H1 (cell line): ENCODE measurements at regions not wholly inside any gene's neighbourhood (a gene's known extent, or its start where the extent isn't known, plus 50 kb on each side); places are given as distances from the start of the nearest gene placed in this dataset.

ENCODE experiments used
- CTCF ChIA-PET: fragments of 300-600 bp; sonication (Branson Sonifier 250); formaldehyde crosslinking; loops from one replicate; lab custom pipeline; 2021; ENCODE audit not compliant: partially characterized antibody; lab: Charles Lee
- POLR2A ChIA-PET: fragments of 300-600 bp; sonication (Branson Sonifier 250); formaldehyde crosslinking; loops from one replicate; lab custom pipeline; 2021; ENCODE audit warnings: inconsistent platforms; ENCODE audit not compliant: partially characterized antibody; lab: Charles Lee
- DNase-seq, 2 experiments: peaks; one replicate each; pipeline versions ENCODE4 v3.0.0 to v3.0.0-alpha.2; 2010 to 2022; ENCODE audit warnings: low spot score in 2 of 2, low read depth in 1 of 2, mixed read lengths in 1 of 2
- FAIRE-seq: peaks from 2 replicates; lab custom pipeline; 2011; peaks lifted over from hg19 to GRCh38; lab: Jason Lieb, UNC
- H2AFZ ChIP-seq: 2 replicates; pipeline ENCODE4 v1.8.1; 2012; ENCODE audit warnings: low read length, inconsistent platforms
- H2AK5ac ChIP-seq: 2 replicates; pipeline ENCODE4 v1.6.1; 2013; ENCODE audit warnings: low read depth, low read length
- H2BK120ac ChIP-seq: replicated peaks from 2 replicates; pipeline ENCODE3; 2013; ENCODE audit warnings: low read depth, low read length, inconsistent platforms
- H2BK12ac ChIP-seq: 2 replicates; pipeline ENCODE4 v1.6.1; 2013; ENCODE audit warnings: low read depth, low read length
- H2BK15ac ChIP-seq: 2 replicates; pipeline ENCODE4 v1.6.1; 2013; ENCODE audit warnings: low read length
- H2BK20ac ChIP-seq: 2 replicates; pipeline ENCODE4 v1.6.1; 2013; ENCODE audit warnings: low read length
- H2BK5ac ChIP-seq: 2 replicates; pipeline ENCODE4 v1.6.1; 2013; ENCODE audit warnings: low read depth, low read length
- H3K14ac ChIP-seq: 2 replicates; pipeline ENCODE4 v1.6.1; 2013; ENCODE audit warnings: inconsistent platforms; ENCODE audit not compliant: insufficient read length
- H3K18ac ChIP-seq: 2 replicates; pipeline ENCODE4 v1.6.1; 2013; ENCODE audit warnings: low read length; ENCODE audit errors: extremely low read depth
- H3K23ac ChIP-seq: 2 replicates; pipeline ENCODE4 v1.6.1; 2013; ENCODE audit warnings: inconsistent platforms; ENCODE audit not compliant: insufficient read length
- H3K23me2 ChIP-seq: 2 replicates; pipeline ENCODE4 v1.6.1; 2013; ENCODE audit warnings: low read depth, low read length
- H3K27ac ChIP-seq: 2 replicates; pipeline ENCODE4 v1.6.1; 2011; ENCODE audit warnings: low read depth, low read length, inconsistent platforms
- H3K27me3 ChIP-seq, 4 experiments: replicated peaks in 1 of 4; 1 replicate in 1 of 4; 2 replicates in 3 of 4; pipeline versions ENCODE4 v1.6.1 to v1.8.1; 2011 to 2013; ENCODE audit warnings: low read length in 3 of 4, mild to moderate bottlenecking in 3 of 4, inconsistent platforms in 2 of 4, mixed read lengths in 2 of 4, moderate library complexity in 1 of 4; ENCODE audit not compliant: control insufficient read depth in 3 of 4, insufficient read depth in 3 of 4; ENCODE audit errors: extremely low read depth in 1 of 4
- H3K36me3 ChIP-seq, 4 experiments: 2 replicates each; pipeline versions ENCODE4 v1.6.1 to v1.8.1; 2011 to 2013; ENCODE audit warnings: mild to moderate bottlenecking in 4 of 4, low read length in 3 of 4, moderate library complexity in 2 of 4, control low read depth in 1 of 4, inconsistent platforms in 1 of 4; ENCODE audit not compliant: insufficient read depth in 4 of 4, control insufficient read depth in 2 of 4
- H3K4ac ChIP-seq: replicated peaks from 2 replicates; pipeline ENCODE3; 2013; ENCODE audit warnings: low read length, low read depth, mixed read lengths, inconsistent platforms; ENCODE audit not compliant: insufficient read length
- H3K4me1 ChIP-seq, 4 experiments: replicated peaks in 1 of 4; 1 replicate in 1 of 4; 2 replicates in 3 of 4; pipeline versions ENCODE4 v1.6.1 to v1.8.1; 2011 to 2013; ENCODE audit warnings: low read length in 3 of 4, inconsistent platforms in 2 of 4, mixed read lengths in 1 of 4; ENCODE audit not compliant: insufficient read depth in 4 of 4, control insufficient read depth in 3 of 4
- H3K4me2 ChIP-seq, 2 experiments: 2 replicates each; pipeline versions ENCODE4 v1.6.1 to v1.8.1; 2011 to 2013; ENCODE audit warnings: low read depth in 2 of 2, low read length in 2 of 2, control low read depth in 1 of 2, inconsistent platforms in 1 of 2, mild to moderate bottlenecking in 1 of 2; ENCODE audit not compliant: insufficient read depth in 1 of 2
- H3K4me3 ChIP-seq, 4 experiments: fragments of 200-600, 300-600 bp in 1 of 4; sonication (generic), shearing (Covaris generic), sonication (Bioruptor Twin) in 1 of 4; 2 replicates each; pipeline versions ENCODE4 v1.5.1 to v1.8.1; 2011 to 2016; ENCODE audit warnings: low read length in 4 of 4, low read depth in 3 of 4, control low read depth in 2 of 4, inconsistent platforms in 2 of 4, mild to moderate bottlenecking in 2 of 4, mixed read lengths in 1 of 4, moderate library complexity in 1 of 4; ENCODE audit not compliant: insufficient read depth in 2 of 4; ENCODE audit errors: extremely low read depth in 1 of 4
- H3K56ac ChIP-seq: replicated peaks from 2 replicates; pipeline ENCODE3; 2013; ENCODE audit warnings: low read depth, mild to moderate bottlenecking, mixed read lengths, low read length, inconsistent platforms; ENCODE audit not compliant: insufficient read length
- H3K79me1 ChIP-seq: 2 replicates; pipeline ENCODE4 v1.6.1; 2013; ENCODE audit warnings: low read depth, low read length, control low read depth
- H3K79me2 ChIP-seq, 2 experiments: 2 replicates each; pipeline versions ENCODE4 v1.6.1 to v1.8.1; 2012 to 2013; ENCODE audit warnings: low read length in 2 of 2, mild to moderate bottlenecking in 2 of 2, inconsistent platforms in 1 of 2; ENCODE audit not compliant: insufficient read depth in 2 of 2, control insufficient read depth in 1 of 2
- H3K9ac ChIP-seq, 4 experiments: replicated peaks in 1 of 4; 1 replicate in 1 of 4; 2 replicates in 3 of 4; pipeline versions ENCODE4 v1.6.1 to v1.8.1; 2011 to 2013; ENCODE audit warnings: low read depth in 3 of 4, low read length in 3 of 4, control low read depth in 2 of 4, mild to moderate bottlenecking in 2 of 4, moderate library complexity in 2 of 4, inconsistent platforms in 1 of 4; ENCODE audit errors: extremely low read depth in 1 of 4
- H3K9me3 ChIP-seq, 2 experiments: 2 replicates each; pipeline versions ENCODE4 v1.6.1 to v1.8.1; 2012 to 2013; ENCODE audit warnings: mild to moderate bottlenecking in 2 of 2, moderate library complexity in 2 of 2, control low read depth in 1 of 2, inconsistent platforms in 1 of 2, low read depth in 1 of 2, low read length in 1 of 2, mixed read lengths in 1 of 2; ENCODE audit not compliant: insufficient read depth in 2 of 2
- H4K20me1 ChIP-seq, 2 experiments: replicated peaks in 1 of 2; 2 replicates each; pipeline versions ENCODE3 to v1.8.1; 2011 to 2013; ENCODE audit warnings: inconsistent platforms in 2 of 2, low read length in 2 of 2, mild to moderate bottlenecking in 1 of 2; ENCODE audit not compliant: insufficient read depth in 2 of 2, control insufficient read depth in 1 of 2
- H4K5ac ChIP-seq: 2 replicates; pipeline ENCODE4 v1.6.1; 2013; ENCODE audit warnings: low read length, low read depth, mixed read lengths, inconsistent platforms; ENCODE audit not compliant: insufficient read length
- H4K8ac ChIP-seq: 2 replicates; pipeline ENCODE4 v1.8.0; 2013; ENCODE audit warnings: mild to moderate bottlenecking, moderate library complexity, low read length, inconsistent platforms; ENCODE audit not compliant: insufficient read depth; ENCODE audit errors: extremely low read depth
- H4K91ac ChIP-seq: replicated peaks from 2 replicates; pipeline ENCODE3; 2013; ENCODE audit warnings: low read length, mixed read lengths, inconsistent platforms; ENCODE audit not compliant: insufficient read length
- CBX8 ChIP-seq: fragments of 300-800, 300-1000 bp; sonication (generic); IDR thresholded peaks from 2 replicates; pipeline ENCODE4 v1.7.1; 2016; ENCODE audit warnings: low read depth, low read length, borderline replicate concordance
- EP300 ChIP-seq, 2 experiments: IDR thresholded peaks; 1 replicate in 1 of 2; 2 replicates in 1 of 2; pipeline ENCODE4 v1.6.1; 2011 to 2012; ENCODE audit warnings: low read depth in 2 of 2, low read length in 2 of 2, mild to moderate bottlenecking in 2 of 2, borderline replicate concordance in 1 of 2, inconsistent platforms in 1 of 2, moderate library complexity in 1 of 2
- FOSL1 ChIP-seq: IDR thresholded peaks from 2 replicates; pipeline ENCODE4 v1.6.1; 2011; ENCODE audit warnings: mild to moderate bottlenecking, low read depth, low read length, moderate library complexity; ENCODE audit not compliant: insufficient read depth
- KDM4A ChIP-seq: IDR thresholded peaks from one replicate; pipeline ENCODE4 v1.7.1; 2012; ENCODE audit warnings: low read depth, mild to moderate bottlenecking, moderate library complexity, low read length, inconsistent platforms; ENCODE audit not compliant: severe bottlenecking
- NRF1 ChIP-seq: IDR thresholded peaks from 2 replicates; pipeline ENCODE4 v1.6.1; 2011; ENCODE audit warnings: mild to moderate bottlenecking, low read depth, low read length, improper control_type of control experiment
- RAD21 ChIP-seq, 2 experiments: IDR thresholded peaks in 1 of 2; conservative IDR thresholded peaks in 1 of 2; 2 replicates each; pipeline ENCODE4 v1.6.1; 2011; ENCODE audit warnings: low read depth in 2 of 2, low read length in 2 of 2, improper control_type of control experiment in 1 of 2, inconsistent platforms in 1 of 2, mild to moderate bottlenecking in 1 of 2, moderate library complexity in 1 of 2
- RFX5 ChIP-seq: IDR thresholded peaks from 2 replicates; pipeline ENCODE4 v1.6.1; 2011; ENCODE audit warnings: low read depth, low read length, improper control_type of control experiment, borderline replicate concordance
- SP4 ChIP-seq: IDR thresholded peaks from 2 replicates; pipeline ENCODE4 v1.6.1; 2012; ENCODE audit warnings: low read length, inconsistent platforms
- SUZ12 ChIP-seq: fragments of 200-600 bp; sonication (generic); IDR thresholded peaks from 2 replicates; pipeline ENCODE4 v1.6.1; 2012; ENCODE audit warnings: mild to moderate bottlenecking, inconsistent platforms, low read length, moderate library complexity, mixed read lengths
- TAF1 ChIP-seq: IDR thresholded peaks from 2 replicates; pipeline ENCODE4 v1.6.1; 2011; ENCODE audit warnings: mild to moderate bottlenecking, low read depth, low read length
- TCF12 ChIP-seq: IDR thresholded peaks from 2 replicates; pipeline ENCODE4 v1.6.1; 2011; ENCODE audit warnings: low read depth, mild to moderate bottlenecking, low read length
- WGBS, 2 experiments: shearing (Covaris generic) in 1 of 2; methylation state at CpG; one replicate each; pipeline versions ENCODE4 v1.1.6 to v1.1.7; 2013 to 2015; ENCODE audit warnings: low lambda C conversion rate in 2 of 2, mixed read lengths in 2 of 2, inconsistent platforms in 1 of 2, low coverage in 1 of 2, missing lambda C conversion rate in 1 of 2; ENCODE audit not compliant: insufficient replicate concordance in 2 of 2, insufficient coverage in 1 of 2, insufficient read length in 1 of 2; ENCODE audit errors: extremely low coverage in 1 of 2, missing lambda C conversion rate in 1 of 2; 5-methylcytosine and 5-hydroxymethylcytosine counted together
- TF ChIP-seq, protein P1 (sequence below): IDR thresholded peaks from 2 replicates; pipeline ENCODE4 v1.6.1; 2012; ENCODE audit warnings: low read length, inconsistent platforms
- TF ChIP-seq, protein P2 (sequence below): IDR thresholded peaks from 2 replicates; pipeline ENCODE4 v1.6.1; 2012; ENCODE audit warnings: inconsistent platforms

- Histone ChIP-seq H3K79me2 (no peaks in the 10 kb centered on the region), H3K36me3 (no peaks in the 10 kb centered on the region), H3K14ac (no peak overlapping the region), H3K4me1 (no peaks in the 10 kb centered on the region), H2BK20ac (no peak overlapping the region), H3K56ac (no peak overlapping the region), H4K20me1 (no peaks in the 10 kb centered on the region), H3K27ac (no peak overlapping the region), H4K8ac (no peak overlapping the region), H4K5ac (no peak overlapping the region), H4K91ac (no peak overlapping the region), H3K23ac (no peak overlapping the region), H2BK5ac (no peak overlapping the region), H3K27me3 (no peaks in the 10 kb centered on the region), H3K4me3 (no peak overlapping the region), H2BK15ac (no peak overlapping the region), H3K9me3 (peaks cover 7 to 10% of the 10 kb centered on the region in 2 experiments; a peak in 1 of 4 replicates), H2AFZ (no peak overlapping the region), H3K4ac (no peak overlapping the region), H3K23me2 (no peaks in the 10 kb centered on the region), H3K79me1 (no peaks in the 10 kb centered on the region), H3K4me2 (no peak overlapping the region), H2BK120ac (no peak overlapping the region), H2BK12ac (no peak overlapping the region), H3K9ac (no peak overlapping the region), H2AK5ac (no peak overlapping the region), H3K18ac (no peak overlapping the region)
- POLR2A ChIA-PET = no interaction called here
- DNase-seq = no peak
- FAIRE-seq = no peak
- CTCF ChIA-PET = no interaction called here
- WGBS, 2 experiments = 95% methylated on average over 2 of the region's 2 CpGs; no CpG with 5 or more reads in 1 of the 2 experiments
- TF ChIP-seq SUZ12 (no peak), EP300 (IDR thresholded peaks at IDR 0.05; ENCODE audit: borderline replicate concordance in 1 of 2, low read depth in 2 of 2, low read length in 2 of 2) (no peak), FOSL1 (no peak), TAF1 (no peak), TCF12 (no peak), SP4 (no peak), CBX8 (no peak), RFX5 (no peak), KDM4A (no peak), RAD21 (IDR thresholded peaks at IDR 0.05 in 1 of 2, conservative IDR thresholded peaks at IDR 0.05 in 1 of 2; ENCODE audit: low read depth in 2 of 2, low read length in 2 of 2) (no peak), NRF1 (no peak)
- TF ChIP-seq, protein P1, sequence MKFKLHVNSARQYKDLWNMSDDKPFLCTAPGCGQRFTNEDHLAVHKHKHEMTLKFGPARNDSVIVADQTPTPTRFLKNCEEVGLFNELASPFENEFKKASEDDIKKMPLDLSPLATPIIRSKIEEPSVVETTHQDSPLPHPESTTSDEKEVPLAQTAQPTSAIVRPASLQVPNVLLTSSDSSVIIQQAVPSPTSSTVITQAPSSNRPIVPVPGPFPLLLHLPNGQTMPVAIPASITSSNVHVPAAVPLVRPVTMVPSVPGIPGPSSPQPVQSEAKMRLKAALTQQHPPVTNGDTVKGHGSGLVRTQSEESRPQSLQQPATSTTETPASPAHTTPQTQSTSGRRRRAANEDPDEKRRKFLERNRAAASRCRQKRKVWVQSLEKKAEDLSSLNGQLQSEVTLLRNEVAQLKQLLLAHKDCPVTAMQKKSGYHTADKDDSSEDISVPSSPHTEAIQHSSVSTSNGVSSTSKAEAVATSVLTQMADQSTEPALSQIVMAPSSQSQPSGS = no peak
- TF ChIP-seq, protein P2, sequence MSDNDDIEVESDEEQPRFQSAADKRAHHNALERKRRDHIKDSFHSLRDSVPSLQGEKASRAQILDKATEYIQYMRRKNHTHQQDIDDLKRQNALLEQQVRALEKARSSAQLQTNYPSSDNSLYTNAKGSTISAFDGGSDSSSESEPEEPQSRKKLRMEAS = no peak
Measured at GRCh38 chr16:48949636-48950035, 332.0 kb downstream of the CBLN1 start.
